ENCODE measurements at regions not wholly inside any gene's neighbourhood (a gene's known extent, or its start where the extent isn't known, plus 50 kb on each side); places are given as distances from the start of the nearest gene placed in this dataset.
"Not testable (repeated sequence)": the region's sequence is repeated elsewhere in the genome, so short reads cannot be mapped to it uniquely, and the experiment has no call there.

- FAIRE-seq (no peak), DNase-seq (ENCODE audit: low read depth) (no peak)
- no peaks in the 10 kb centered on the region for H3K27me3 ChIP-seq (ENCODE audit: control insufficient read depth, insufficient read depth, low read length)
- no peak overlapping the region for H3K4me3 ChIP-seq (ENCODE audit: low read depth, low read length)
- TF ChIP-seq CTCF (IDR thresholded peaks at IDR 0.05; ENCODE audit: insufficient read depth, low read length, severe bottlenecking) = no peak
- H3K36me3 ChIP-seq (ENCODE audit: control insufficient read depth, insufficient read depth, low read length) = no peaks in the 10 kb centered on the region
Observed at GRCh38 chr13:18739310-18739709, 442.3 kb downstream of the TUBA3C start.

- not testable (repeated sequence) for H3K4me3 ChIP-seq (ENCODE audit: low read depth, low read length); FAIRE-seq; H3K36me3 ChIP-seq (ENCODE audit: control insufficient read depth, insufficient read depth, low read length); DNase-seq (ENCODE audit: low read depth); H3K27me3 ChIP-seq (ENCODE audit: control insufficient read depth, insufficient read depth, low read length)
Observed at GRCh38 chr13:18738086-18738485, 443.5 kb downstream of the TUBA3C start.

- peak; percentile 66 for FAIRE-seq
- not testable (repeated sequence) for H3K36me3 ChIP-seq (ENCODE audit: control insufficient read depth, insufficient read depth, low read length); DNase-seq (ENCODE audit: low read depth); H3K4me3 ChIP-seq (ENCODE audit: low read depth, low read length); H3K27me3 ChIP-seq (ENCODE audit: control insufficient read depth, insufficient read depth, low read length)
Observed at GRCh38 chr13:18727138-18727537, 454.5 kb downstream of the TUBA3C start.

DNA sequence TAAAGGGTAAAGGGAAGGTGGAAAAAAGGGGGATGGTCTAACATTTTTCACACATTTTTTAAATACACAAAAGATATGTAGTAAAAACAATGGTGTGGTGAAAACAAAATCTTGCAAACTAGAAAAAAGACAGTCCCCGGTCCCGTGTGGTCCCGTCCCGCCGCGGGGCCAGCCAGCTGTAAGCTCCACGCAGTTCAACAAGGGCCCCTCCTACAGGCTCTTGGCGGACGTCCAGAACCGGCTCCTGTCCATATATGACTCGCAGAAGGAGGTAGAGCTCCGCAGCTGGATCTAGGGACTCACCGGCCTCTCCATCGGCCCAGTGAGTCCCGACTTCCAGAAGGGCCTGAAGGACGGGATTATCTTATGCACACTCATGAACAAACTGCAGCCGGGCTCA, 455.1 kb downstream of the TUBA3C start:
- not testable (repeated sequence) for DNase-seq (ENCODE audit: low read depth); H3K27me3 ChIP-seq (ENCODE audit: control insufficient read depth, insufficient read depth, low read length); FAIRE-seq; H3K36me3 ChIP-seq (ENCODE audit: control insufficient read depth, insufficient read depth, low read length); H3K4me3 ChIP-seq (ENCODE audit: low read depth, low read length)

DNA sequence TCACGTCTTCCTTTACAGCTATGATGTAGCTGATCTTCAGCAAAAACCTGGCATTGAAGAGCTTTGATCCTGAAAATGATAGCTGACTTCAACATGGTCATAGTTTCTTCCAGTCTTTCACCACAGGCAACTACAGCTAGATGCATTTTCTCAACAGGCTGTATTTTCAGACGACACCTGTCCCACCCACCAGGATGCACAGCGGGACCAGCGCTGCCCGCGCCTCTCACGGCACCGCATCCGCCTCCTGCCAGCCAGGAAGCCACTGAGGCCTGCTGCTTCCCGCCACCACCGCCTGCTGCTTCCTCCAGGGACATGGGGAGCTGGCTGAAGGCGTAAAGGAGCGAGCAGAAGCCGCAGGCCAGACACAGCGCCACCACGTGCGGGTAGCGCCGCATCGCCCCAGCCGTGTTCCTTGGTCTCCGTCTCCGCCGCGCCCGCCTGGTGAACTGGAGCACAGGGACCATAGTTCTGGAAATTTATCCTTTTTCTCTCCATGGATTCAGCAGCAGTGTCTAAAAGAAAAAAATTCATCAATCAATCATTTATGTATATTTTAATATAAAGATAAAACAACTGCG, 456.3 kb downstream of the TUBA3C start:
- not testable (repeated sequence) for H3K27me3 ChIP-seq (ENCODE audit: control insufficient read depth, insufficient read depth, low read length); H3K36me3 ChIP-seq (ENCODE audit: control insufficient read depth, insufficient read depth, low read length); FAIRE-seq; H3K4me3 ChIP-seq (ENCODE audit: low read depth, low read length); DNase-seq (ENCODE audit: low read depth)

- Histone ChIP-seq H3K27me3 (ENCODE audit: control insufficient read depth, insufficient read depth, low read length) (no peaks in the 10 kb centered on the region), H3K4me3 (ENCODE audit: low read depth, low read length) (no peak overlapping the region), H3K36me3 (ENCODE audit: control insufficient read depth, insufficient read depth, low read length) (no peaks in the 10 kb centered on the region)
- no peak for FAIRE-seq
- no peak for DNase-seq (ENCODE audit: low read depth)
- no peak for TF ChIP-seq CTCF (IDR thresholded peaks at IDR 0.05; ENCODE audit: insufficient read depth, low read length, severe bottlenecking)
Observed at GRCh38 chr13:18714889-18715288, 466.7 kb downstream of the TUBA3C start.

GRCh38 chr13:18710673-18711072, 471.0 kb downstream of the TUBA3C start:
- not testable (repeated sequence) for H3K27me3 ChIP-seq (ENCODE audit: control insufficient read depth, insufficient read depth, low read length); FAIRE-seq; H3K4me3 ChIP-seq (ENCODE audit: low read depth, low read length); H3K36me3 ChIP-seq (ENCODE audit: control insufficient read depth, insufficient read depth, low read length); DNase-seq (ENCODE audit: low read depth)

- not testable (repeated sequence) for DNase-seq (ENCODE audit: low read depth); H3K36me3 ChIP-seq (ENCODE audit: control insufficient read depth, insufficient read depth, low read length); H3K4me3 ChIP-seq (ENCODE audit: low read depth, low read length); H3K27me3 ChIP-seq (ENCODE audit: control insufficient read depth, insufficient read depth, low read length)
- peak; percentile 13 for FAIRE-seq
Observed at GRCh38 chr13:18706538-18706937, 475.1 kb downstream of the TUBA3C start.

DNA sequence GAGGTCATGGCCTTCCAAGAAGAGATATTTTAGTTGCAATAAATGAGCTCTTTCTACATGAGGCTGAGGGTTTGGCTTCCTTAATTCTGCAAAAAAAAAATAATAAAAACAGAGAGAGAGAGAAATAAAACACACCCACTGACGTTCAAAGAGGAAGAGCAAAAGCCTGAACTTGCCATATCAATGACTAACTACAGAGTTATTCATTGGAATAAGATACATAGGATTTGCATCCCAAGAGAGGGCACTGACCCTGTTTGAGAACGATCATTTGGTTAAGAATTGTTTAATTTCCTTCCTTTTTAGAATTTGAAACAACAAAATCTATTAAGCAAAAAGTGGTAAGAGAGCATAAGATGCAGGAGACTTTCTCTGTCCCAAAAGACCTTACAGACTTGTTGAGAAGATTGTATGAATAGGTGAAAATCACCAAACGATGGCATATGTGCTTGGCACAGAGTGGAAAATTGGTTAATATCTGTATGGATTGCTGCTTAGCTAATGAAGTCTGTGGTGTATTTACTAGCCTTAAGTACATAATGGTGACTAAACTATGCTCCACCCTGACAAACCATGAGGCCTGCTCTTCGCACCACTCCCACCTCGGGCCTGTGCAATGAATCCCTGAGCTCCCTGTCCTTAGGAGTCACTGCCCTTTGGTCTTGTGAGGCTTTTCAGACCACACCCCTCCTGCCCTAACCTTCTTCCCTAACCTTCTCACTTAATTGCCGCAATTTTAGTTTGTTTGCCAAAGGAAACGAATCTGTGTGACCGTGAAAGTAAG, 479.0 kb downstream of the TUBA3C start:
- not testable (repeated sequence) for H3K36me3 ChIP-seq (ENCODE audit: control insufficient read depth, insufficient read depth, low read length); H3K27me3 ChIP-seq (ENCODE audit: control insufficient read depth, insufficient read depth, low read length); H3K4me3 ChIP-seq (ENCODE audit: low read depth, low read length); FAIRE-seq; DNase-seq (ENCODE audit: low read depth)

GRCh38 chr13:18698332-18698731, 483.3 kb downstream of the TUBA3C start:
- not testable (repeated sequence) for H3K27me3 ChIP-seq (ENCODE audit: control insufficient read depth, insufficient read depth, low read length); FAIRE-seq; DNase-seq (ENCODE audit: low read depth); H3K36me3 ChIP-seq (ENCODE audit: control insufficient read depth, insufficient read depth, low read length); H3K4me3 ChIP-seq (ENCODE audit: low read depth, low read length)

GRCh38 chr13:18697851-18698250, 483.8 kb downstream of the TUBA3C start:
- not testable (repeated sequence) for FAIRE-seq; H3K36me3 ChIP-seq (ENCODE audit: control insufficient read depth, insufficient read depth, low read length)

GRCh38 chr13:18697221-18697620, 484.4 kb downstream of the TUBA3C start:
- H3K36me3 ChIP-seq (ENCODE audit: control insufficient read depth, insufficient read depth, low read length); FAIRE-seq; DNase-seq (ENCODE audit: low read depth); H3K4me3 ChIP-seq (ENCODE audit: low read depth, low read length); H3K27me3 ChIP-seq (ENCODE audit: control insufficient read depth, insufficient read depth, low read length): not testable (repeated sequence)

More at GRCh38 chr13:18697851-18698250, 483.8 kb downstream of the TUBA3C start:
- H3K27me3 ChIP-seq (ENCODE audit: control insufficient read depth, insufficient read depth, low read length); DNase-seq (ENCODE audit: low read depth); H3K4me3 ChIP-seq (ENCODE audit: low read depth, low read length): not testable (repeated sequence)

All from bronchial epithelial cell (primary cell).